GM19043 (cell line): ENCODE measurements at regions not wholly inside any gene's neighbourhood (a gene's known extent, or its start where the extent isn't known, plus 50 kb on each side); places are given as distances from the start of the nearest gene placed in this dataset.

Source experiments
- ATAC-seq: cut with Tn5 transposase; IDR thresholded peaks from one replicate; pipeline ENCODE4 v1.9.1; 2021; ENCODE audit warnings: low read depth; ENCODE audit not compliant: unreplicated experiment

DNA sequence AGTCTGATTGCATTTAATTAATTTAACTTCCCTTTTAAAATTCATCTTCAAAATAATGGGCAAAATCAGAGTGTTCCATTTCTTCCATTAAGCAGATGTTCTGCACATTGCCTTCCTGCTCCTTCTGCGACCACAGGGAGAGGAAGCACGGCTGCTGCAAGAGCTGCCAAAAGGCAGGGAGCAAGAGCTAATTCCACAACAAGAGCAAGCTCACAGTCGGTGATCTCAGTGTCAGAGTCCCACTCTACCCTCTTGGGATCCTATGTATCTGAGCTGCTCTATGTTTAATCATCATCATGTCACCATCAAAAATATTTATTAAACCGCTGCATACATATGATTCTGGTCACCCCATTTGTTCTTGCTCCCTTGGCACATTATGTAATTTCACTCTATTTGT is 255.3 kb upstream of the CAMK1G start:
- no peak for ATAC-seq

GRCh38 chr1:209335178-209335577 is 248.3 kb upstream of the CAMK1G start:
- peak; percentile 92 for ATAC-seq

DNA sequence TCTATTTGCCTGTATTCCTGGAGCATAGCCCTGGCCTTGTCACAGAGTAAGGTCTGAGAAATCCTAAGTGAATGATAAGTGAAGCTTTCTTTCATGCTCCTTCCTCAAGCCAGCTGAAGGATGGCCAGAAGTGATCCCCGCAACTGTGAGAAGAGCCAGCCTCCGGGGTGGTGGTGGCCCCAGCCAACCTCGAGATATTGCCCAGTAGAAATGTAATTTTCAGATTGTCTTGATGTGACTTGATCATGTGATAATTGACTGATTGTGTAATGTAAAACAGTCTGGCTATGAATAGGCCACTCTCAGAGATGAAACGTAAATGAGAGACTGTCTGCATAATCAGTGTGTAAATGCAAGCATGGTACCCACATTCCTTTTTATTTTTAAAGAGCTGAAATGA is 242.4 kb upstream of the CAMK1G start:
- ATAC-seq: no peak

DNA sequence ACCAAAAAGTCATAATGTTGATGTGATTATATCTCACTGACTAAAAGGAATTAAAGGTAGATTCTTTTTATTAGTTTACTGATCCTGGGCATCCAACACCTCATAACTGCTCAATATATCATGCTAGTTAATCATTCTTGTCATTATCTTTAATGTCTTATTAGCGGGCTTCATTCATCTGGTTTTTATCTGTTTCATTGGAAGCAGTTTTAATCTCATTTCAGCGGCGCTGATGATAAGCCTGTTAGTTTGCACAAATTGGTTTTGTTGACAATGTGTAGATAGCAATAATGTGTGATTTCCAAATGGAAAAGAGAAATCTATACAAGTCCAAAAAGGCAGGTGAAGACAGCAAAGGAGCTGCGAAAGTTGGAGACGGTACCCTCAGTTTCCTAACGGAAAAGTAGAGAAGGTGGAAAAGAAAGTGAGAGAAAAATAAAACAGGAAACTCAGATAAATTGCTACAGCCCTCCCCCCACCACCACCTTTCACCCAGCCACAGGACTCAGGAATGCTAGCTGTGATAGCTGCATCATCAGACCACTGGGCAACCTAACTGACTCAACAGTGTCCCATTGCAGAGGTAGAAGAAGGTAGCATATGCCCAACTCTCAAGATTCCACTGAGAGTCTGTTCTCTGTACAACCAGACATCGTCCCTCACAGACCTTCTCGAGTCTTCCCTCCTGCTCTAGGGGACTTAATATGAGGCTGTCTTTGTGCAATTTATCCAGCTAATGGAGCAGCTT is 241.7 kb upstream of the CAMK1G start:
- no peak for ATAC-seq

- no peak for ATAC-seq
These were observed 240.9 kb upstream of the CAMK1G start for GRCh38 chr1:209342441-209343175.

GRCh38 chr1:209343511-209343910 is 240.0 kb upstream of the CAMK1G start:
- ATAC-seq: no peak

DNA sequence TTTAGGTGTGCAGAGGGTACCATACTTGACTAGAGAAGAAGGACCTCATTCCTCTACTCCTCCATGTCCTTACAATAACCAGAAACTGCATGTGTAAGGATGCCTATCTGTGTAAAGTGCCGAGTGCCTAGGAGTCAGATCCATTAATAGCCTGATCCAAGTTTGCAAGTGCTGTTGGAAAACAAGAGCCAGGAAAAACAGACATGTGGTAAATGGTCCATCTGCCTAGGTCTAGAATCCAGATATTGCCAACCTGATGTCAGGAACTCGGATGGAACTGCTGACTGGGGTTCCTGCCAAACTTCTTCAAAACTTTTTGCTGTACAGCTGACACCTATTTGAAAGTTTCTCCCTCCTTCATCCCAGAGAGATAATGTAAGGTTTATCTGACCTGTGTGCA is 239.4 kb upstream of the CAMK1G start:
- ATAC-seq: no peak

- no peak for ATAC-seq
These were observed 233.9 kb upstream of the CAMK1G start for GRCh38 chr1:209349363-209350308.

DNA sequence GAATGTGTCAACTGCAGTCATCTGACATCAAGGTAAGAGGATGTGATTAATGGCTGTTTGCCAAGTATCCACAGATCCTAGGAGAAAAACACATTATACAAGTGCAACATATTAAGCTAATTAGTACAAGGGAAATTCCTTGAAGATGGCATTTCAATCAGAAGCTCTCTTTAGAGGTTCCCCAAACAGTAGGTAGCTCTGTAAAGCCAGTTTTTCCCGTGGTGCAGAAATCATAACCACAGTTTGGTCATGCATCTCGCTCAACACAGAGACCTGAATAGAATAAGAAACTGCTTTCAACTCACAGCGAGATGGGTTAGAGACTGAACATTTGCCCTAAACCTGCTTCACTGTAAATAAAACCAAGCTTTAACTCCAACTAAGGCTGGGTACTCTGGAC is 230.5 kb upstream of the CAMK1G start:
- no peak for ATAC-seq

GRCh38 chr1:209354111-209354839 is 229.2 kb upstream of the CAMK1G start:
- ATAC-seq: peak; percentile 80

DNA sequence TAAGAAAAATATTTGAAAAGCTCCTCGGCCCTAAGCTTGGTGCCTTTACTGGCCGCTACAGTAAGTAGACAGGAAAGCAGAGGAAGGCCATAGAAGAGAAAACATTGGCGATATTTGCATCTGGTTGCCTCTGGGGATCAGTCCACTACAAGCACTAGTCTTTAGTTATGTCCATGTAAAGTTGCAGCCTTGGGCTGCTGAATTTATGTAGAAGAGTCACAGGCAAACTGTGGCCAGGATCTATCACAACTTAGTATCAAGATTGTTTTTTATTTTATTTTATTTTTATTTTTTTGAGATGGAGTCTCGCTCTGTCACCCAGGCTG is 228.7 kb upstream of the CAMK1G start:
- ATAC-seq: no peak

GRCh38 chr1:209355415-209355814 is 228.1 kb upstream of the CAMK1G start:
- ATAC-seq: no peak

- ATAC-seq: no peak
These were observed 226.5 kb upstream of the CAMK1G start for GRCh38 chr1:209356976-209357377.

DNA sequence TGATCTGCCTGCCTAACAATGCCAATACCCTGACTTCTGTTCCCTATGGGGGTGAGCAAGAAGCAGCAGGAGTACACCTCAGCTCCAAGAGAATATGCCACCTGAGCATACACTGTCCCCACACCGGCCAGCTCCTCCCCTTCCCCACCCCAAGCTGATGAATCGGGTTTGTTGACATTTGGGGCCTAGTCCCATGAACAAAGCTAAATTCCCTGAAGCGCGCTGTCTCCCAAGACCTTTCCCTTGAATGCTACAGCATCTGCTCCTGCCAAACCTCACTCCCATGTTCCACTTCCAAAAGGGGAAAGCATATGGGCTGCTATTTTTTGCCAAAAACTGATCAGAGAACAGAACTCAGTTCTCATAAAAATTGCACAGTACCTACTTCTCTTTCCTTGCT is 220.4 kb upstream of the CAMK1G start:
- ATAC-seq: no peak

DNA sequence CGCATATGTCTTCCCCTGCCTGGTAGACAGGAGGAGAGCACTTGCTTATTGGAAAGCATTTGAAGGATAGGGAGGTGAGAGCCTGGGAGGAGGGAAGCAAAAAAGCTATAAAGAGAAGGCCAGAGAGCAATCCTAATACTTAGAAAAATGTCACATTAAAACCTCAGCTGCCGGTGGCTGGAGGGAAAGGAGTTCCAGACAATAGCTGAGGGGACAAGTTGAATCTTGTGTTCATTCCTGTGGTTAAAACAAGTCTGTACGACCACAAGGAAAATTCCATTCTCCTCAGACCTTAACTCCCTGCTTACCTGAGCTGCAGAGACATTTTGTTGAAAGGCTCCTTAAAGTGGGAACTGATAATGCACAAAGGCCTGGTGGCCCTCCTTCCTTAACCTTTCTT is 218.8 kb upstream of the CAMK1G start:
- ATAC-seq: no peak

- no peak for ATAC-seq
These were observed 216.3 kb upstream of the CAMK1G start for GRCh38 chr1:209367061-209367772.

DNA sequence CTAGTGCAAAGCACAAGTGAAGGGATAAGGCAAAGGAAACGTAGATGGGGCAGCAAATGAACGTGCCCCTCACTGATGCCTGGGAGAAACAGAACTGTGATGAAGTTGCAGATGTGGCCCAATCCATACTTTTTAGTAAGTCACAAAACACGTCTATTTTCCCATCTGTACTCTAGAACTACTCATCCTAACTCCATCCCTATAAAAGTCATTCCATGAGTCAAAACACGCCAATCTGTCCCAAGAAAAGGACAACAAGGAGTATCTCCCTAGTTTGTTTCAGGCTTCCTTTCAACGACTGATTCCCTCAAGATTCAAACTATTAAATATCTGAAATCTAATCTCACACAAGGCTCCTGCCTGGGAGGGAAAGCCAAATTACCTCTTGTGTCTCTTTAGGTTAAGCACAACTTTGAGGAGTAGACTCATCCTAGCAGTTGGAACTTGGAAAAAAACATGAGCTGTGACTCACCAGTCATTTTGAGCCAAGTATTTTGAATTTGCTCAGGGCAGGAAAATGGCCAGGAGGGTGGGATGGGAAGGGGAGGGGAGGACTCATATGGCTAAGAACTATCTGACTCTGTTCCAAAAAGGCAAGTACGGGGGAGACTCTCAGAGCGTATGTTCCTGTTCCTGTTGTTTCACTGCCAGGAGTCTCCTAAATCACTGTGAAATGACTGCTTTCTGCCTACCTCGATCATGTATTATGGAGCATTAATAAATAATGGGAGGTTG is 214.5 kb upstream of the CAMK1G start:
- ATAC-seq: no peak

GRCh38 chr1:209370241-209370995 is 213.1 kb upstream of the CAMK1G start:
- ATAC-seq: no peak

DNA sequence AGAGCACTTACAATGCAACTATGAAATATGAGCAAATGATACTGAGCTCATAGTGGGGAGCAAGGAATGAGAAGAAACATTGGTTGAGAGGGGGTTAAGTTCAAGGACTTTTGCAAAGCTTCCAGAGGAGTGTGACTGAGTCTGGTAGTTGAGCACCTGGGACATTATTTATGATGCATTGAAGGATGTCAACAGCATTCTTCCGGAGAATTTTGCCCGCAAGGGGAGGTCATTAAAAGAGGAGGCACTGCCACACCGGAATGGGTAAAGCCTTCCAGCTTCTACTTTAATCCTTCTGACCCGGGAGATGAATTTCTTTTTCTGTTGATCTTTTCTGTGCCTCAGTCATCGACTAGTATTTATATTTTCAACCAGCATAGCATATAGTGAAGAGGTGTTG is 208.4 kb upstream of the CAMK1G start:
- ATAC-seq: no peak
